ENCODE measurements at regions not wholly inside any gene's neighbourhood (a gene's known extent, or its start where the extent isn't known, plus 50 kb on each side); places are given as distances from the start of the nearest gene placed in this dataset.
A peak's percentile ranks its signal among the peaks of the same experiment; 100 is the strongest.
"Not testable (repeated sequence)": the region's sequence is repeated elsewhere in the genome, so short reads cannot be mapped to it uniquely, and the experiment has no call there.

- H3K4me1 ChIP-seq; H3K27ac ChIP-seq; H3K27me3 ChIP-seq; H3K9me3 ChIP-seq; intact Hi-C loops (cut with DNase I; ENCODE audit: low total_unique reads); H3K4me3 ChIP-seq; DNase-seq; H3K36me3 ChIP-seq: not testable (repeated sequence)
- WGBS, 5 donors: 63 to 76% (median 71%) methylated on average over 2 of the region's 2 CpGs
Observed at GRCh38 chr9:40097992-40098391, 742.5 kb downstream of the SPATA31A1 start.

- intact Hi-C loops (cut with DNase I; ENCODE audit: low total_unique reads); H3K9me3 ChIP-seq; H3K4me1 ChIP-seq; H3K27me3 ChIP-seq; H3K36me3 ChIP-seq: not testable (repeated sequence)
- H3K27ac ChIP-seq: peak overlapping the region in 3 of 5 donors; percentile 32 to 84 (median 64)
- peak in 1 of 2 donors; percentile 86 for DNase-seq
- H3K4me3 ChIP-seq: peak overlapping the region in 3 of 4 donors; percentile 49 to 52 (median 49)
- WGBS, 5 donors: 0 to 8% (median 2%) methylated on average over 10 to 23 of the region's 71 CpGs; no CpG with 5 or more reads in 1 of the 5 donors
Observed at GRCh38 chr9:40106003-40106782, 750.7 kb downstream of the SPATA31A1 start.

- Histone ChIP-seq H3K4me3 (peak overlapping the region in 3 of 4 donors; percentile 49 to 52 (median 49)), H3K27ac (peak overlapping the region in 2 of 5 donors; percentile 64 to 84)
- H3K27me3 ChIP-seq; intact Hi-C loops (cut with DNase I; ENCODE audit: low total_unique reads); H3K36me3 ChIP-seq; H3K4me1 ChIP-seq; DNase-seq; H3K9me3 ChIP-seq: not testable (repeated sequence)
- 40% methylated on average over 1 of the region's 33 CpGs; no CpG with 5 or more reads in 4 of the 5 donors for WGBS, 5 donors
Observed at GRCh38 chr9:40106783-40107248, 751.3 kb downstream of the SPATA31A1 start.

GRCh38 chr9:40107251-40107650 lies 751.8 kb downstream of the SPATA31A1 start:
- H3K27me3 ChIP-seq; H3K4me1 ChIP-seq; H3K36me3 ChIP-seq; intact Hi-C loops (cut with DNase I; ENCODE audit: low total_unique reads); DNase-seq; H3K27ac ChIP-seq; H3K9me3 ChIP-seq: not testable (repeated sequence)
- 0 to 84% methylated on average over 4 to 10 of the region's 26 CpGs; no CpG with 5 or more reads in 3 of the 5 donors for WGBS, 5 donors
- H3K4me3 ChIP-seq: peak overlapping the region in 2 of 4 donors; percentile 49 to 52

GRCh38 chr9:40108465-40108864 lies 753.0 kb downstream of the SPATA31A1 start:
- 0% methylated on average over 3 of the region's 30 CpGs; no CpG with 5 or more reads in 4 of the 5 donors for WGBS, 5 donors

GRCh38 chr9:40110751-40111150 lies 755.3 kb downstream of the SPATA31A1 start:
- DNase-seq; H3K27ac ChIP-seq; H3K36me3 ChIP-seq; H3K27me3 ChIP-seq; H3K9me3 ChIP-seq; H3K4me3 ChIP-seq; intact Hi-C loops (cut with DNase I; ENCODE audit: low total_unique reads); H3K4me1 ChIP-seq: not testable (repeated sequence)
- WGBS, 5 donors: 0 to 80% methylated on average over 1 of the region's 18 CpGs; no CpG with 5 or more reads in 3 of the 5 donors

More at GRCh38 chr9:40108465-40108864, 753.0 kb downstream of the SPATA31A1 start:
- H3K27ac ChIP-seq; H3K27me3 ChIP-seq; H3K4me1 ChIP-seq; H3K9me3 ChIP-seq; H3K36me3 ChIP-seq; H3K4me3 ChIP-seq; intact Hi-C loops (cut with DNase I; ENCODE audit: low total_unique reads); DNase-seq: not testable (repeated sequence)

- DNase-seq; H3K27ac ChIP-seq; H3K4me3 ChIP-seq; H3K36me3 ChIP-seq; H3K4me1 ChIP-seq; H3K9me3 ChIP-seq; H3K27me3 ChIP-seq; intact Hi-C loops (cut with DNase I; ENCODE audit: low total_unique reads): not testable (repeated sequence)
- WGBS, 5 donors: 63 to 86% (median 82%) methylated on average over 6 to 11 of the region's 27 CpGs; no CpG with 5 or more reads in 1 of the 5 donors
Observed at GRCh38 chr9:40111571-40111970, 756.1 kb downstream of the SPATA31A1 start.

- H3K4me3 ChIP-seq; H3K27ac ChIP-seq; DNase-seq; intact Hi-C loops (cut with DNase I; ENCODE audit: low total_unique reads); H3K27me3 ChIP-seq; H3K36me3 ChIP-seq; H3K9me3 ChIP-seq; H3K4me1 ChIP-seq: not testable (repeated sequence)
- 83% methylated on average over 1 of the region's 1 CpG; no CpG with 5 or more reads in 4 of the 5 donors for WGBS, 5 donors
Observed at GRCh38 chr9:40130598-40130997, 775.1 kb downstream of the SPATA31A1 start.

- DNase-seq; H3K27ac ChIP-seq; H3K4me3 ChIP-seq; H3K36me3 ChIP-seq; H3K9me3 ChIP-seq; intact Hi-C loops (cut with DNase I; ENCODE audit: low total_unique reads); H3K27me3 ChIP-seq; H3K4me1 ChIP-seq: not testable (repeated sequence)
- no CpG with 5 or more reads among the region's 1 CpG for WGBS, 5 donors
Observed at GRCh38 chr9:40169204-40169603, 813.7 kb downstream of the SPATA31A1 start.

GRCh38 chr9:40173316-40173715 lies 817.8 kb downstream of the SPATA31A1 start:
- H3K4me3 ChIP-seq; H3K4me1 ChIP-seq; DNase-seq; intact Hi-C loops (cut with DNase I; ENCODE audit: low total_unique reads); H3K27me3 ChIP-seq; H3K27ac ChIP-seq; H3K9me3 ChIP-seq; H3K36me3 ChIP-seq: not testable (repeated sequence)
- 50 to 89% (median 88%) methylated on average over 1 of the region's 4 CpGs; no CpG with 5 or more reads in 2 of the 5 donors for WGBS, 5 donors

GRCh38 chr9:40174035-40174434 lies 818.6 kb downstream of the SPATA31A1 start:
- H3K9me3 ChIP-seq; H3K4me3 ChIP-seq; H3K27ac ChIP-seq; DNase-seq; H3K36me3 ChIP-seq; intact Hi-C loops (cut with DNase I; ENCODE audit: low total_unique reads); H3K4me1 ChIP-seq; H3K27me3 ChIP-seq: not testable (repeated sequence)
- WGBS, 5 donors: 33 to 83% (median 69%) methylated on average over 1 of the region's 4 CpGs; no CpG with 5 or more reads in 1 of the 5 donors

GRCh38 chr9:40177403-40177802 lies 821.9 kb downstream of the SPATA31A1 start:
- H3K4me1 ChIP-seq; H3K4me3 ChIP-seq; H3K36me3 ChIP-seq; DNase-seq; H3K9me3 ChIP-seq; H3K27ac ChIP-seq; H3K27me3 ChIP-seq; intact Hi-C loops (cut with DNase I; ENCODE audit: low total_unique reads): not testable (repeated sequence)
- 25 to 63% (median 53%) methylated on average over 2 to 23 of the region's 23 CpGs for WGBS, 5 donors
